ENCODE measurements at regions not wholly inside any gene's neighbourhood (a gene's known extent, or its start where the extent isn't known, plus 50 kb on each side); places are given as distances from the start of the nearest gene placed in this dataset.

DNA sequence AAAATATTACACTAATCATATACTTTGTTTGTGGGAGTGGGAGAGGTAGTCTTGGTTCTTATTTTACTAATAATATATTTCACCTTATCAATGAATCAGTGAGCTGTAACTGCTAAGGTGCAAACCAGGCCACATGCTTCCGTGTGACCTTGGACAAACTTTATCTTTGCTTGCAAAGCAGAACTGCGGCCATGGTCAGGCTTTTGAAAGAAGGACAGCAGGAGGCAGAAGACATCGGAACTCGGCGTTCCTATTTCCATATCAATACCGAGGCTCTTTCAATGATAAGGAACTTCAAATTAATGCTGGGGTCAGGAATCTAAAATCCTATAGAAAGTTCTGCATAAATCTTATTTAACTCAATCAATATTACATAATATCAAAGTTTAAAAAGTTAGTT, 491.9 kb upstream of the PFKP start:
- no peaks in the 10 kb centered on the region for H3K9me3 Mint-ChIP-seq
- Histone ChIP-seq H3K27ac (ENCODE audit: low read depth in 1 of 2, low read length in 2 of 2) (no peak overlapping the region), H3K27me3 (ENCODE audit: control insufficient read depth in 1 of 2, insufficient read depth in 2 of 2, low read length in 2 of 2) (no peaks in the 10 kb centered on the region), H3K4me3 (ENCODE audit: low read length) (no peak overlapping the region), H3K36me3 (ENCODE audit: insufficient read depth, low read length) (no peaks in the 10 kb centered on the region), H3K9me3 (ENCODE audit: control insufficient read depth in 1 of 2, insufficient read depth in 1 of 2, low read length in 2 of 2) (peaks cover 0 to 11% of the 10 kb centered on the region in 2 experiments), H3K4me1 (ENCODE audit: insufficient read depth, low read length) (no peaks in the 10 kb centered on the region)
- H3K27me3 Mint-ChIP-seq: peaks cover 26% of the 10 kb centered on the region
- H3K27ac Mint-ChIP-seq: no peak overlapping the region
- no peak for ATAC-seq (ENCODE audit: poor library complexity)
- intact Hi-C loops (cut with DNase I, micrococcal nuclease): no loop called here
- no peak for DNase-seq
- no peak for TF ChIP-seq CTCF (IDR thresholded peaks at IDR 0.05)
- POLR2A ChIA-PET: no interaction called here
- H3K36me3 Mint-ChIP-seq (ENCODE audit: low read depth): no peaks in the 10 kb centered on the region
- CTCF ChIA-PET: no interaction called here
- no peaks in the 10 kb centered on the region for H3K4me1 Mint-ChIP-seq (ENCODE audit: low read depth)
- H3K4me3 Mint-ChIP-seq: no peak overlapping the region

GRCh38 chr10:2572611-2573010, 494.7 kb upstream of the PFKP start:
- Histone ChIP-seq H3K27me3 (ENCODE audit: control insufficient read depth in 1 of 2, insufficient read depth in 2 of 2, low read length in 2 of 2) (no peaks in the 10 kb centered on the region), H3K27ac (ENCODE audit: low read depth in 1 of 2, low read length in 2 of 2) (no peak overlapping the region), H3K36me3 (ENCODE audit: insufficient read depth, low read length) (no peaks in the 10 kb centered on the region), H3K4me1 (ENCODE audit: insufficient read depth, low read length) (no peaks in the 10 kb centered on the region), H3K4me3 (ENCODE audit: low read length) (no peak overlapping the region), H3K9me3 (ENCODE audit: control insufficient read depth in 1 of 2, insufficient read depth in 1 of 2, low read length in 2 of 2) (peaks cover 0 to under 1% of the 10 kb centered on the region in 2 experiments)
- intact Hi-C loops (cut with DNase I, micrococcal nuclease): no loop called here
- CTCF ChIA-PET: no interaction called here
- ATAC-seq (ENCODE audit: poor library complexity) (no peak), DNase-seq (no peak)
- Mint-ChIP-seq H3K27me3 (peaks cover 19% of the 10 kb centered on the region), H3K4me1 (ENCODE audit: low read depth) (no peaks in the 10 kb centered on the region), H3K27ac (no peak overlapping the region), H3K4me3 (no peak overlapping the region), H3K36me3 (ENCODE audit: low read depth) (no peaks in the 10 kb centered on the region), H3K9me3 (no peaks in the 10 kb centered on the region)
- no peak for TF ChIP-seq CTCF (IDR thresholded peaks at IDR 0.05)
- POLR2A ChIA-PET: no interaction called here

DNA sequence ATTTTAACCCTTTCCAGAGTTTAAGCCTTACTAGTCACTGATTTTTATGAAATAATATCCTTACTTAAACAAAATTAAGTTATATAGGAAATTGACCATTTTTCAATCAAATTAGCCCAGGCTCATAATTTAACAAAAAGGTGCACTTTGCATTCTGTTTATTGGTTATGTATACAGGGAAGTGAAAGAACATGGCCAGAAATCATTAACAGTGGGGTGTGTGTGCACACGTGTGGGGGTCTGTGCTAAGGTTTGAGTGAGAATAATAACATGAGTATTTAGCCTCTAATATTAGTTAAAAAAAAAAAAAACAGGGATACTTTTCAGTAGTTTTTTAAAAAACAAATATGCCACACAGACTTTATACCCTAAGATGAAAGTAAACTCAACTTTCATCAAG, 510.5 kb upstream of the PFKP start:
- Histone ChIP-seq H3K9me3 (ENCODE audit: control insufficient read depth in 1 of 2, insufficient read depth in 1 of 2, low read length in 2 of 2) (peaks cover 0 to 3% of the 10 kb centered on the region in 2 experiments), H3K4me1 (ENCODE audit: insufficient read depth, low read length) (no peaks in the 10 kb centered on the region), H3K4me3 (ENCODE audit: low read length) (no peak overlapping the region), H3K27me3 (ENCODE audit: control insufficient read depth in 1 of 2, insufficient read depth in 2 of 2, low read length in 2 of 2) (no peaks in the 10 kb centered on the region), H3K36me3 (ENCODE audit: insufficient read depth, low read length) (no peaks in the 10 kb centered on the region), H3K27ac (ENCODE audit: low read depth in 1 of 2, low read length in 2 of 2) (no peak overlapping the region)
- TF ChIP-seq CTCF (IDR thresholded peaks at IDR 0.05): no peak
- no peak overlapping the region for H3K4me3 Mint-ChIP-seq
- ChIA-PET CTCF (no interaction called here), POLR2A (no interaction called here)
- no peaks in the 10 kb centered on the region for H3K36me3 Mint-ChIP-seq (ENCODE audit: low read depth)
- intact Hi-C loops (cut with DNase I, micrococcal nuclease): no loop called here
- no peaks in the 10 kb centered on the region for H3K9me3 Mint-ChIP-seq
- H3K4me1 Mint-ChIP-seq (ENCODE audit: low read depth): no peaks in the 10 kb centered on the region
- ATAC-seq (ENCODE audit: poor library complexity) (no peak), DNase-seq (no peak)
- no peak overlapping the region for H3K27ac Mint-ChIP-seq
- H3K27me3 Mint-ChIP-seq: no peaks in the 10 kb centered on the region
